HG02840 (cell line): ENCODE measurements at regions not wholly inside any gene's neighbourhood (a gene's known extent, or its start where the extent isn't known, plus 50 kb on each side); places are given as distances from the start of the nearest gene placed in this dataset.
"Not testable (repeated sequence)": the region's sequence is repeated elsewhere in the genome, so short reads cannot be mapped to it uniquely, and the experiment has no call there.

Experiments
- ATAC-seq: cut with Tn5 transposase; IDR thresholded peaks from one replicate; pipeline ENCODE4 v1.9.1; 2021; ENCODE audit warnings: mild to moderate bottlenecking, moderate library complexity, moderate number of reproducible peaks; ENCODE audit not compliant: unreplicated experiment, low FRiP score

- no peak for ATAC-seq
These were observed 1036.1 kb downstream of the TMEM121 start for GRCh38 chr14:106562451-106562850.

- ATAC-seq = no peak
These were observed 1037.8 kb downstream of the TMEM121 start for GRCh38 chr14:106564058-106564643.

- no peak for ATAC-seq
These were observed 1052.1 kb downstream of the TMEM121 start for GRCh38 chr14:106578481-106578880.

- no peak for ATAC-seq
These were observed 1052.7 kb downstream of the TMEM121 start for GRCh38 chr14:106579084-106579483.

GRCh38 chr14:106585692-106586091 is 1059.3 kb downstream of the TMEM121 start:
- ATAC-seq = no peak

- ATAC-seq = no peak
These were observed 1059.8 kb downstream of the TMEM121 start for GRCh38 chr14:106586098-106586704.

- ATAC-seq = not testable (repeated sequence)
These were observed 1065.2 kb downstream of the TMEM121 start for GRCh38 chr14:106591539-106591938.

- not testable (repeated sequence) for ATAC-seq
These were observed 1065.9 kb downstream of the TMEM121 start for GRCh38 chr14:106592115-106592852.

GRCh38 chr14:106599209-106599608 is 1072.8 kb downstream of the TMEM121 start:
- no peak for ATAC-seq

GRCh38 chr14:106605548-106606448 is 1079.4 kb downstream of the TMEM121 start:
- ATAC-seq = no peak

- no peak for ATAC-seq
These were observed 1080.6 kb downstream of the TMEM121 start for GRCh38 chr14:106606936-106607335.

- no peak for ATAC-seq
These were observed 1084.3 kb downstream of the TMEM121 start for GRCh38 chr14:106610691-106611090.

GRCh38 chr14:106613256-106613655 is 1086.9 kb downstream of the TMEM121 start:
- ATAC-seq = no peak

- ATAC-seq = not testable (repeated sequence)
These were observed 1092.1 kb downstream of the TMEM121 start for GRCh38 chr14:106618471-106618951.

GRCh38 chr14:106619606-106620005 is 1093.2 kb downstream of the TMEM121 start:
- ATAC-seq = no peak

- ATAC-seq = no peak
These were observed 1094.0 kb downstream of the TMEM121 start for GRCh38 chr14:106620368-106620767.

- ATAC-seq = no peak
These were observed 1095.9 kb downstream of the TMEM121 start for GRCh38 chr14:106622200-106622745.

- ATAC-seq = no peak
These were observed 1098.8 kb downstream of the TMEM121 start for GRCh38 chr14:106625186-106625585.

- ATAC-seq = not testable (repeated sequence)
These were observed 1100.1 kb downstream of the TMEM121 start for GRCh38 chr14:106626469-106626868.

- not testable (repeated sequence) for ATAC-seq
These were observed 1100.7 kb downstream of the TMEM121 start for GRCh38 chr14:106626942-106627588.
